ENCODE measurements at regions not wholly inside any gene's neighbourhood (a gene's known extent, or its start where the extent isn't known, plus 50 kb on each side); places are given as distances from the start of the nearest gene placed in this dataset.

- Mint-ChIP-seq H3K4me1 (ENCODE audit: low read depth, unreplicated experiment) (peaks cover 2% of the 10 kb centered on the region), H3K27ac (ENCODE audit: unreplicated experiment) (no peak overlapping the region), H3K36me3 (ENCODE audit: unreplicated experiment) (peaks cover 7% of the 10 kb centered on the region), H3K4me3 (ENCODE audit: unreplicated experiment) (no peak overlapping the region), H3K27me3 (ENCODE audit: unreplicated experiment) (no peaks in the 10 kb centered on the region), H3K9me3 (ENCODE audit: unreplicated experiment) (no peaks in the 10 kb centered on the region)
- no peak for TF ChIP-seq CTCF (IDR thresholded peaks at IDR 0.05; ENCODE audit: partially characterized antibody, unreplicated experiment)
- no peak for DNase-seq
Observed at GRCh38 chr5:10812218-10812617, 51.2 kb upstream of the DAP start.
